ENCODE measurements at regions not wholly inside any gene's neighbourhood (a gene's known extent, or its start where the extent isn't known, plus 50 kb on each side); places are given as distances from the start of the nearest gene placed in this dataset.
A peak's percentile ranks its signal among the peaks of the same experiment; 100 is the strongest.

DNA sequence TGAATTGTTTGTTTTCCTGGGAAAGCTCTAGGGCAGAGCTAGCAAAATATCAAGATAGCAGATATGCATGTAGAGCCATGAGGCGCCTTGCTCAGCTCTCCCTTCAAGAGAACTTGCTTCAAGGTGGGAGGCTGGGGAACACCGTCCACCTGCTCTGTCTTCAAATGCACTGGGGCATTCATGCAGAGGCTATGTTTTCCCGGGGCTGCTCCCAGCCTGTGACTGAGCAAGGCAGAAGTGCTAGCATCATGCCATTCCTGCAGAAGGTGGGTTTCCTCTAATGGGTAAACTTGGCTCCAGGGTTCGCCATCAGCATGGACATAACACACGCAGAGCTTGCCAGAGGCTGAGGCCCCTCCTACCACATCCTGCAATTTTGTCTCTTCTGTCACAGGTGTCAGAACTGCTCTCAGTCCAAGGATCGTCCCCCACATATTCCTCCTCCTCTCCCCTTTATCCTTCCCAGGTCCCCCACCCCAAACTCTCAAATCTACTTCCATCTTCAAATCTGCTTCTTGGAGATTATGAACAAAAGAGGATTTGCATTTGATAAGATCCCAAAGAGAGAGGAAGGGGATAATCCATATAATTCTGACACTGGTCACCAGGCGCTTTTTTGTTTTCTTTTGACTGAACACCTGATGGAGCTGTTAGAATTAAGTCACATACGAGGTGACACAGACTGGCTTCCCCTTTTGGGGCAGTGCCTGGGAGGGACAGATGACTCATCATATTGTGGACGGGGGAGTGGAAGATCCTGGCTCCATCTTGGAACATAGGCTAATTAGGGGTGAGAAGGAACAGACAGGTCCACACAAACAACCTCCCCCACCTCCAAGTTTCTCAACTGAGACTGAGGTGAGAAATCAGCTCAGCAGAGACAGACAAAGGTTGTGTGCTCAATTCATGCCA, 85.0 kb upstream of the TAF11L2 start:
- TF ChIP-seq, protein P1, sequence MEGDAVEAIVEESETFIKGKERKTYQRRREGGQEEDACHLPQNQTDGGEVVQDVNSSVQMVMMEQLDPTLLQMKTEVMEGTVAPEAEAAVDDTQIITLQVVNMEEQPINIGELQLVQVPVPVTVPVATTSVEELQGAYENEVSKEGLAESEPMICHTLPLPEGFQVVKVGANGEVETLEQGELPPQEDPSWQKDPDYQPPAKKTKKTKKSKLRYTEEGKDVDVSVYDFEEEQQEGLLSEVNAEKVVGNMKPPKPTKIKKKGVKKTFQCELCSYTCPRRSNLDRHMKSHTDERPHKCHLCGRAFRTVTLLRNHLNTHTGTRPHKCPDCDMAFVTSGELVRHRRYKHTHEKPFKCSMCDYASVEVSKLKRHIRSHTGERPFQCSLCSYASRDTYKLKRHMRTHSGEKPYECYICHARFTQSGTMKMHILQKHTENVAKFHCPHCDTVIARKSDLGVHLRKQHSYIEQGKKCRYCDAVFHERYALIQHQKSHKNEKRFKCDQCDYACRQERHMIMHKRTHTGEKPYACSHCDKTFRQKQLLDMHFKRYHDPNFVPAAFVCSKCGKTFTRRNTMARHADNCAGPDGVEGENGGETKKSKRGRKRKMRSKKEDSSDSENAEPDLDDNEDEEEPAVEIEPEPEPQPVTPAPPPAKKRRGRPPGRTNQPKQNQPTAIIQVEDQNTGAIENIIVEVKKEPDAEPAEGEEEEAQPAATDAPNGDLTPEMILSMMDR (IDR thresholded peaks at IDR 0.05 in 8 of 11, conservative IDR thresholded peaks at IDR 0.05 in 3 of 11): peak in 1 of 11 experiments; percentile 20
- no peak for TF ChIP-seq POLR2AphosphoS5 (IDR thresholded peaks at IDR 0.05)
